IPS DF 4.7 (cell line): ENCODE measurements at regions not wholly inside any gene's neighbourhood (a gene's known extent, or its start where the extent isn't known, plus 50 kb on each side); places are given as distances from the start of the nearest gene placed in this dataset.
"Not testable (repeated sequence)": the region's sequence is repeated elsewhere in the genome, so short reads cannot be mapped to it uniquely, and the experiment has no call there.

ENCODE experiments used
- DNase-seq: peaks from one replicate; pipeline ENCODE4 v3.0.0-alpha.2; 2013; ENCODE audit warnings: low spot score; ENCODE audit errors: extremely low read depth

DNA sequence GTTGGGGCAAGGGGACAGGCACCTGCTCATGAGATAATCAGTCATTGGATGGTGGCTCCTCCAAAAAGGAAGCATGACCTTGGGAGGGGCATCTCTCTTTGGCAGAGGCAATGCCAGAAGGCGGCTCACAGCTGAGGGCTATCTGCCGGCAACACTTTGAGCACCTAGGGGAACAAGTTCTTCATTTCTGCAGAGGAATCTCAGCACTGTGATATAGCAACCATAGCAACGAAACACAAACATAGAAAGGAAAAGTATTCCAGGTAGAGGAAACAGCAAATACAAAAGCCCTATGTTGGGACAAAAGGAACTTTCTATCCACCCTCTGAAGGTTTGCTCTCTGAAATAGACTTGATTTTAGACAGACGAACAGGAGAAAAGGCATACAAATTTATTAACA lies 89.1 kb upstream of the NEDD4L start:
- DNase-seq, result no peak

DNA sequence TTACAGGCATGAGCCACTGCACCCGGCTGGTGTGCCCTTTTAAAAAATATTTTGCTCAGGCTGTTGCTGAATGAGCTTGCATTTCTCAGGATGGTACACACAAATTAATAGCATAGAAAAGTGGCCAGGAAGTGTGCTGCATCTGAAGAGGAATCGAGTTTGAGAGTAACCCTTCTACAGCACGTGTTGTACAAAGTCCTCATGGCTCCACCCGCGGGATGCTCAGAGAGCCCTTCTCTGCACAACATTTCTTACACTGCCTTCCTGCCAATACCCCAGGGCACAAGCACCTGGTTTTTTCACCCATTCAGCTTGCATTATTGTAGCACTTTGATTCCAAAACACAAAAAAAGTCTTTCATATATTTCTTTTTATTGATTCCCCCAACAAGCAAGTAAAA lies 90.1 kb upstream of the NEDD4L start:
- no peak for DNase-seq

DNA sequence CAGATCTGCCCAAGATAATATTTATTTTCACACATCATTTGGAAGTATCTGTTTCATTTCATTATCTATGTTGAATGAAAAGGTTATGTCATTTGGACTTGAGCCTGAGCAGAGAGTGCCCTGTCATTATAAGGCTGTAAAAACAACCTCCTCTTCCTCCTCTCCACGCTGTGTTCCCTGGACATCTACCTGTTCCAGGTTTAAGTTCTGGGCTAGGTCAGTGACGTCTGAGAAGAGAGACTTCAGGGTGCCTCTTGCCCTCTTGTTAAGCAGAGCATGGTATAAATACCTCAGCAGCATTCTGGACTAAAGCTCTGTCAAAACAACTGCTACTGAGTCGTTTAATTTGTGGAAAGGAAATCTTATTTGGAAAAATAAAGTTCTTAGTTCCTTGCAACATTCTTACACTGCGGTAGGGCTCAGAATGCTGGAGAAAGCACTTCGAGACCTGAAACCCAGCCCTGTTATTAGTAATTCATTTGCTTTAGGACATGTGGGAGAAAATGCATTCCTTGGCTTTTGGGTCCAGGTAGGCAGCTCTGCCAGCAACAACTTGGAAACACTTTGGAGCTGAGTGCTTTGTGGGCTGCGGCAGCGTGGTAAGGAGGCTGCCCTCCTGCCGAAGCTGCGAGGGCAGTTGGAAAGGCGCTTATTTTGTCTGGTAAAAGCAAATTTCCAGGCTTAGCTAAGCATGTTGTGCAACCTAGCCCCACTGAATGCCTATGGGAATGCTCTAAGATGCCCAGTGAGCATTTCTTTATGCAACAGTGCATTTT lies 91.8 kb upstream of the NEDD4L start:
- DNase-seq, result no peak

DNA sequence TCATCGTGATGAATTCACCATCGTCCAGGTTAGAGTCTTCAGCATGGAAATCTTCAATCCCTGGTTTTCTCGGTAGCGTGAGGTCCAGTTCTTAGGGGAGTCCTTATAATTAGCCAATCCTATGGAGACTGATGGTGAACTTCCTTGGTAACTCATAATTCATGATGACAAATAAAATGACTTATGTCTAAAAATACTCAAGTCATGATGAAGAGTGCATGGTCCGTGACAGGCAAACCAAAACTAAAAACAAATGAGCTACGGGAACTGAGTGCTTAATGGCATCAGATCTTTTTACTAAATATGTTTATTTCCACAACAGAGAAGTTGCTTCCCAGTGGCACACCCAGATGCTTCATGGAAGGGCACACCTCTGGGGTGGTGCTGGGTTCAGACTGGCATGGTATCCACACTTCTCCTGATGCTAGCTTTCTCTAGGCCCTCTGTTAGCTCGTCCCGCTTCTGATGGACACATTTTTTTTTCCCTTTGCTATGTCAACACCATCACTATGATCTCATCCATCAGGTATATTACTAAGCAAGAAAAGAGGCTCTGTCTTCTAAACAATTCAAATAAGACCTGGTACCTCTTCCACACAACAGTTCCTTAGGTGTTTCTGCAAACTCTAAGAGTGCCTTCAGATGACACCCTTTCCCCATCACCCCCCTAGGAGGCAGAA lies 92.8 kb upstream of the NEDD4L start:
- no peak for DNase-seq

DNA sequence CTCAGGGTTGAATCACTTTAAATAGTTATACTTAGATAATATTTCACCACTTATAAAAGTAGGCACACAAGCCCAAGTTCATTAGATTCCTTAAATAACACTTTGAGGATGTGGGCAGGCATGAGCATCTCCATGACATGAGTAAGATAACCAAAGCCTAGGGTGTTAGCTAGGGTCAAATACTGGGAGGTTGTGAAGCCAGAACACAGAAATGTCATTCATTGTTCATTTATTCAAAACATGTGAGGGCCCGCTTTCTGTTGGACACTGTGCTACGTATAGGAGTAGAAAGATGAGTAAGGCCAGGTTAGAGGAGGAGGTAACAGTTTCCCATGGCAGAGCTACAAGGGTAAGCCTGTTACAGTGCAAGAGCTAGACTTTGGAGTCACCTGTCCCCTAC lies 93.5 kb upstream of the NEDD4L start:
- no peak for DNase-seq

DNA sequence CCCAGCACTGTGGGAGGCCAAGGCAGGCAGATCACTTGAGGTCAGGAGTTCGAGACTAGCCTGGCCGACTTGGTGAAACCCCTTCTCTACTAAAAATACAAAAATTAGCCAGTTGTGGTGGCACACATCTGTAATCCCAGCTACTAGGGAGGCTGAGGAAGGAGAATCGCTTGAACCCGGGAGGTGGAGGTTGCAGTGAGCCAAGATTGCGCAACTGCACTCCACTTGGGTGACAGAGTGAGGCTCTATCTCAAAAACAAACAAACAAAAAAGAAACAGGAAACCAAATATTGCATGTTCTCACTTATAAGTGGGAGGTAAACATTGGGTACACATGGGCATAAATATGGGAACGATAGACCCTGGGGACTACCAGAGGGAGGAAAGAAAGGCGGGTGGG lies 94.7 kb upstream of the NEDD4L start:
- DNase-seq, result not testable (repeated sequence)

DNA sequence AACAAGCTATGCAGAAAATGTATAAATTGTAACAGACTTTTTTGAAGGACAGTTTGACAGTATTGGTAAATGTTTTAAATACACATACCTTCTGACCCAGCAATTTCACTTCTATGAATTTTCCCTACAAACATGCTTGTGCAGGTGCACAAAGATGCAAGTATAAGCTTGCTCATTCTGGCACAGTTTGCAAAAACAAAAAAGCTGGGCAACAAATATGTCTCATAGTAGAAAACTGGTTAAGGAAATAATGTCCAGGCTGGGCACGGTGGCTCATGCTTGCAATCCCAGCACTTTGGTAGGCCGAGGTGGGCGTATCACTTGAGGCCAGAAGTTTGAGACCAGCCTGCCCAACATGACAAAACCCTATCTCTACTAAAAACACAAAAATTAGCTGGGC lies 96.9 kb upstream of the NEDD4L start:
- DNase-seq, result no peak

DNA sequence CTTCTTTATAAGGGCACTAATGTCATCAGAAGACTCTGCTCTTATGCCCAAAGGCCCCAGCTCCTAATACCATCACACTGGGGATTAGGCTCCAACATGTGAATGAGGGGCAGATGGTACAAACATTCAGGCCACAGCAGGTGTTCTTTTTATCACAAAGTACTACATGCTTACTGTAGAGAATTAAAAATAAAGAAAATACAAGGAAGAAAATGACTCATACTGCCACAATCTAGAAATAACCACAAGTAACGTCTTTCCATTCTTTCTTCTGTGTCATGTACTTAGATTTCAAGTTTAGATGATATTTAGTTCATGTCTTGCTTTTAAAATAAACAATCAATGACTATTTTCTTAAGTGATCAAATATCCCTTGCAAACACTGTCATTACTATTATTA lies 100.3 kb upstream of the NEDD4L start:
- no peak for DNase-seq

DNA sequence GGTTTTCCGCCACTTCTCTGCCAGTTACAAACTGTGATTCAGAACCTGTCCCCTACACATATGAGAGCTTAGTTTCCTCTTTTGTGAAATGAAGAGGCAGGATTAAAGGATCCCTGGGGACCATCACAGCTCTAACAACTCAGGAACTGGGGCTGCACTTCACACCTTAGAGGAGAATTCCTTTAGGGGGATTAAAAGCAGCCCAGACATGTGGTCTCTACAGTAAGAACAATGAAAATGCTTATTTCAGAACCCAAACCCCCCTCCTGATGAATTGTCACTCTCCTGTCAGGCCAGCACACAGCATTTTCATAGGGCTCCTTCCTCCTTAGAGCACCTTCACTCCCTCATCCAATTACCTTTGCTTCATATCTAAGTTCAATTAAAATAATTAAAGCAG lies 101.5 kb upstream of the NEDD4L start:
- DNase-seq, result no peak

DNA sequence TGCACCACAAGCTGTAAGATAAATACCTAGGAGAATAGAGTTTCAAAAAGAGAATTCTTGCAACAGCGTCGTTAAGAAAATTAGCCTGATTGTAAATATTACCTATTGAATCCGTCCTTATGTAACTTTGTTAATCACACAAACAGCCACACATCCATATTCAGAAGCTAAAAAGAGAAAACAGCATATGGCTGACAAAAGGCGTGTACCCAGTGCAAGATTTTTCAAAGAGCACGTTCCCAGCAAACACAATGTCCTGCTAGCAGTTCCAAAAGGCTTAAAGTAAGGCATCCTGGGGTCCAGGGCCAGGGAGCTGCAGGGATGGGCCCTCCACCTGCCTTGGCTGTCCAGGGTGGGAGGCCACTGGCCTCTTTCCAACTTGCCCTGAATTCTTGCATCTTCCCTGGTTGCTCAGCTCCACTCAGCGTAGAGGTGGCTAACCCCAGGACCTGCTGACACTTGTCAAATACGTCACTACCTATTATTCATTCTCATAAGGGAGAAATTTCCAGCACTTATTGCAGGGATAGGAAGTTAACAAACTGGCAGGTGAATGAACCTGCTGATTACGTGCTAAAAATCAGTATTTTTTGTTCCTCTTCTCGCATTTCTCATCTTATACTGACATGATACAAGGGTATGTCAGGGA lies 102.1 kb upstream of the NEDD4L start:
- no peak for DNase-seq

DNA sequence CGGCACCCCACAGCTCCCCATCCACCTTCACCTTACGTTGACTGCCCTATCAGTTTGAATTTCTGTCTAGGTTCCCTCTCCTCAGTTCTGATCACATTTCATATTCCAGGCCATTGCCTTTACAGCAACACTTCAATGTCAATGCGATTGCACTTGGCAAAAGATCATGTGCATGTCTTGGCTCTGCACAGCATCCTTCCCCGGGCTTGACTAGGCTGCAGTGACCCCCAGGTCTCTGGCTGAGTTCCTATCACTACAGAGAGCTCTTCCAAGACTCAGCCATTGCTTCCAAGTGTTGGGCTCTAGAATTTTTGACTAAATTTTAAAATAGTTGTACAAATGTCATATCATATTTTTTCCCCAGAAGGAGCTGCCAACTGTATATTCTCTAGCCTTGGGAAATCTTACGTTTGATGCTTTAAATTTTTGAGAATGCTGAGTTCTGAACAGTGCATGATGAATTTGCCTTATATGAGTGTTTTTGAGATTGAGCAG lies 103.8 kb upstream of the NEDD4L start:
- DNase-seq, result no peak

DNA sequence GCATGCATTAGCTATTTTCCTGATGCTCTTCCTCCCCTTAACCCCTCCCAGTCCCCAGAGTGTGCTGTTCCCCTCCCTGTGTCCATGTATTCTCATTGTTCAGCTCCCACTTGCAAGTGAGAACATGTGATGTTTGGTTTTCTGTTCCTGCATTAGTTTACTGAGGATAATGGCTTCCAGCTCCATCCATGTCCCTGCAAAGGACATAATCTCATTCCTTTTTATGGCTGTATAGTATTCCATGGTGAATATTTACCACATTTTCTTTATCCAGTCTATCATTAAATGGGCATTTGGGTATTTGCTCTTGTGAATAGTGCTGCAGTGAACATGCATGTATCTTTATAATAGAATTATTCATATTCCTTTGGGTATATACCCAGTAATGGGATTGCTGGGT lies 109.7 kb upstream of the NEDD4L start:
- not testable (repeated sequence) for DNase-seq

DNA sequence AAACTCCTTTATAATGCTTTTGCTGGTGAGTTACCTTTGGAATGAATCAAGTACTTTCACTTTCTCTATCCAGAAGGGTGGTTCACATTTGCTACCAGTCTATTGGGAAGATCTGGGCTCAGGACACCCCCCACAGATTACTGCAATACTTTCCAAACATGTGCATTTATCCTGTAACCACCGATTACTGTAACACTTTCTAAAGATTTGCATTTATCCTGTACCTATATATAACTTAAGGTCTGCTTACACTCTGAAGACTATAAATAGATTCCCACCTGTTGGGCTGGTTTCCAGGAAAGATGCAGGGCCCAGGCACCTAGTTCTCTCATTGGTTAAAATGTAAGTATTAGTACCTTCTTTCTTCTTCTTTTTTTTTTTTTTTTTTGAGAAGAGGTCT lies 113.0 kb upstream of the NEDD4L start:
- no peak for DNase-seq

DNA sequence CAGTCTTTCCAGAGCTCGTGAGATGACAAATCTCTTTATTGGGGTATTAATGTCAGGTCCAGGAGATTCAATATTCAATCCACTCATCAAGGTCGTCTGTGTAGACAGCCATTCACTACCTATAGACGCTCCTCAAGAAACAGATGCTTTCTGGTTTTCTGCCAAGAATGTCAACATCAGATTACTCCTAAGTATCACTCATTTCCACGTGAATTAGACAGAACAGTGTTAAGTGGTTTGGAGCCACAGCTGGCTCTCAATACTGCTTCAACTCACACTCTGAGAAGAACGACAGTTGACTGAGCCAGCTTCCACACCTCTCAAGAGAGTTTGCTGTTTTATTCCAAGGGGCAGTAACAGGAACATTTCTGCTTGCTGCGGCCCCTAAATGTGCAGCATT lies 113.5 kb upstream of the NEDD4L start:
- DNase-seq, result no peak

DNA sequence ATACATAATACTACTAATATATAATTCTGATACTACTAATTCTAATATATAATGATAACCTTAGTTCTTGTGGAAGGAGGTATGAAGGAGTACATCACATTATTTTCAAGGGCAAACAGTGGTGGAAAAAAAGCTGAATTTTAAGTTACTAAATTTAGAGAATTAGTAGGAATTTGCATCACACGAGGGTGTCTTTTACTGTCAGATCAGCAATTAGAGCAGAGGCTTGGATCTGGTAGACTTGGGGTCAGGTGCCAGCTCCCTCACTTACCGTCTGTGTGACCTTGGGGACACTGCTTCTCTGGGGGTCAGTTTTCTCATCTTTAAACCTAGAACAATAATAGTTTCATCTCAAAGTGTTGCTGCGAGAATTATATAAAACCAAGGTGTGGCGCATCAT lies 114.1 kb upstream of the NEDD4L start:
- DNase-seq, result no peak

DNA sequence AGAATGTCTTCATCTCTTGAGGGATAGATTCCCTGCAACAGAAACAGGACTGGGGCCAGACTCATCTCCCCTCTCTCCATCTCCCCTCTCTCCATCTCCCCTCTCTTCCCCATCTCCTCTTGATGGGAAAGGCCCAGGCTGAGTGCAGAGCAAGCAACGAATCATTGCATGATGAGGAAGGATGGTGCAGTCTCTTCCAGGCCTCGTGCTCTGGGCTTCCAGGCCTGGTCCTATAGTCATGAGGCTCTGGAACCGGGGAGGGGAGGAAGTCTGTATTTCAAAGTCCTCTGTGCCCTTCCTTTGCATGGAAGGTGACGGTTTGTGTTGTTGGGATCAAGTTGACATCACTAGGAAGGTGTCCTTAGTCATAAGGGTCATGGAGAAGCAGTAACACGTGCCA lies 115.6 kb upstream of the NEDD4L start:
- no peak for DNase-seq

DNA sequence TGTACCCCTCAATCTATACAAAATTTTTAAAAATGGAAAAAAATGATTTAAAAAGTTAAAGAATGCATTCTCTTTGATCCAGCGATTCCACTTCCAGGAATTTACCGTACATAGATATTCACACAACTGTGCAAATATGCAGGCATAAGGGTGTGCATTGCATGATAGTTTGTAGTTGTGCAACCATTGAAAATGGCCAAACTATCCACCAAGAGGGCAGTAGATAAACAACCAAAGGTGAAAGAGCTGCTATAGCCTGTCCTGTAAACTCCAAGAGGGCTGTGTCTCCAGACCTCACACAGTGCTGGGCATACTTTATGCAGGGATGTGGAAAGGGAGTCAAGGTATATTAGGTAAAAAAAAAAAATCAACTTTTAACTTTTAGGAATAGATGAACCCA lies 116.5 kb upstream of the NEDD4L start:
- no peak for DNase-seq

DNA sequence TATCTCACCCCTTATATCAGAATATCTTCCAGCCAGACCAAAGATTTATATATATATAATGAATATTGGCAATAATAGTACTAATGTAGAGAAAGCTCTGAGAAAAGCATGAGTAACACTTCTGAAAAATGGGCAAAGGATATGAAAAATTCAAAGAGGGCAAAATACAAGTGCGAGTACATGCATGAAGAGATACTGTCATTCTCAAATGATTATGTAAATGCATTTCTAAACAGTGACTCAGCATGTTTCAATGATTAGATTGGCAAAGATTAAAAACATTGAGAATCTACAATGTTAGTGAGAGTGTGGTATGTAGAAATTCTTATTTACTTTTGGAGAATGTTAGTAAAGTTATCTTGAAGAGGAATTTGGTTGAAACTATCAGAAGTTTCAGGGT lies 118.3 kb upstream of the NEDD4L start:
- no peak for DNase-seq

DNA sequence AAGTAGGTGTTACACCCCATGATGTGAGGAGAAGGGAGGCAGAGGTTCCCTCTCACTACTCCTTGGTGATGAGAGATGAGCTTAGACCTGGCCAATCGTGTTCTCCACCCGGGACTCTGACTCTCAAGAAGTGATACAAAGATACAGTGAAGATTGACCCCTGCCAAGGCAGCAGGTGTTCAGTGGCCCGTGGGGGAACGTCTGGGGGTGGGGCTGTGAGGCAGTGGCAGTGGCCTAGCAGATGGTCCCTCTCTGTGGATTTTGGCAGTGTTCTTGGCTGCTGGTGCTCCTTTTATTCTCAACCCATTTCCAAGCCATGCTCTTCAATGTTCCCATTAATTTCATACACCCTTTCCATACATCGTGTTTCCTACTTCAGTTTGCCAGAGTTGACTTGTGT lies 120.4 kb upstream of the NEDD4L start:
- DNase-seq, result no peak

DNA sequence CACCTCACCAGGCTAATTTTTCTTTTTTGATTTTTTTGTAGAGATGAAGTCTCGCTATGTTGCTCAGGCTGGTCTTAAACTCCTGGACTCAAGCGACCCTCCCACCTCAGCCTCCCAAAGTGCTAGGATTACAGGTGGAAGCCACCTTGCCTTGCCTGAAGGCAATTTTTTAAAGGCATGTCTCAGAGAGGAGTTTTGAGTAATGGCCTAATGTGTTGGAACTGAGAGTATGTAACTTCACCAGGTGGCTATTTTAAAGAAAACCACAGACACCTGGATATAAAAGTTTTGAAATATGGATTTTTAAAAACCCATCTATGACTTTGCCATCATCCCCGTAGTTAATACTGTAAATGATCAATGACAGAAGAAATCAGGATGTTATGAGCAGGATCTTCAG lies 119.8 kb upstream of the ATP8B1 start:
- DNase-seq, result no peak

DNA sequence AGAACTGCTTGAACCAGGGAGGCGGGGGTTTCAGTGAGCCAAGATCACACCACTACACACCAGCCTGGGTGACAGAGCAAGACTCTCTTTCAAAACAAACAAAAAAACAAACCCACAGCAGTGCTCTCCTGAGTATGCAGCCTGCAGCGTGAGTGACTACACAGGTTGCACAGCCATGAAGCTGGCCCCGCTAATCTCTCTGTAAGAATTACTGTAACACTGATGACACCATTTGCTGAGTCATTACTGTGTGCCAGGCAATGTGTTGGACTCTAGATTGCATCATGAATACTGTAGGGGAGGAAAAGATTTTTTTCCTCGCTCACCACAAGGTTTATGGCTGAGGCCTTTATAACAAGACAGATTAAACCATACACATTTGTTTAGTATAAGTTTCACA lies 118.6 kb upstream of the ATP8B1 start:
- DNase-seq, result no peak

DNA sequence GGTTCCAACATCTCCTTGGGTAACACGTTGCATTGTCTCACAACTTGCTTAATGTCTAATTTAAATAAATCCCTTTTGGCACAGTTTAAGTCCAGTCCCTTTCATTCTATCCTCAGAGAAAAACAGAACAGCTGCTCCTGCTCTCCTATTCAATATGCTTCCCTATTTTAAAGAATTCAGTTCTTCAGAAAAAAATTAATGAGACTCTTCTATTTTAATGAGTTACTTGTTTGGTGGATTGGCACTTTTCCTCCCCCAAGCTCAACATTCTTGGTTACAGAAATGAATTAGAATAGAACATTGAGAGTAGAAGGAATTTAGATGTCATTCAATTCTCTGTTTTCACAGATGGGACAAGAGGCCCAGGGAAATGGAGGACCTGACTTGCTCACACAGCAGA lies 116.9 kb upstream of the ATP8B1 start:
- no peak for DNase-seq

DNA sequence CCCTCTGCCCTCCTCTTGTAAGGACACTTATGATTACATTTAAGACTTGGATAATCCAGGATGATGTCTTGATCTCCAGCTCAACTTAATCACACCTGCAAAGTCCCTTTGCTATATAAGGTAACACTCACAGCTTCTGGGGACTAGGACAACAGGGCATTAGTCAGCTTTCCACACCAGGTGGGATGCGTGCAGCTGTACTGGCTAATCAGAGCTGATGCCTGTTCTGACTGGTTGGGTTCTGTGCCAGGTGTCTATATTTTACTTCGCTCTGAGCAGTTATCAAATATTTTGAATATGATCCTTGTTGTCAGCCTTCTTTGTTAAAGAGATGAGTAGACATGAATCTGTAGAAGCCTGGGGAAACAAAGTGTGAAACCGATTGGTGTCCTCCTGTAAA lies 115.5 kb upstream of the ATP8B1 start:
- DNase-seq, result no peak
